Smooth muscle cell (in vitro differentiated cells): ENCODE measurements at regions not wholly inside any gene's neighbourhood (a gene's known extent, or its start where the extent isn't known, plus 50 kb on each side); places are given as distances from the start of the nearest gene placed in this dataset.
A peak's percentile ranks its signal among the peaks of the same experiment; 100 is the strongest.

ENCODE experiments used
- DNase-seq: peaks from one replicate; lab custom pipeline; 2025; ENCODE audit not compliant: unreplicated experiment; lab: John Stamatoyannopoulos, UW
- H2AFZ ChIP-seq: fragments of 200-600 bp; sonication (generic); 2 replicates; pipeline ENCODE4 v1.6.0; 2016; ENCODE audit warnings: antibody characterized with exemption, low read depth, mild to moderate bottlenecking
- H3F3A ChIP-seq: fragments of 200-600 bp; sonication (generic); 2 replicates; pipeline ENCODE4 v1.6.0; 2017; ENCODE audit warnings: antibody characterized with exemption, low read depth
- H3K27ac ChIP-seq: fragments of 200-600 bp; sonication (generic); 2 replicates; pipeline ENCODE4 v1.5.1; 2016; ENCODE audit warnings: low read depth, mild to moderate bottlenecking
- H3K27me3 ChIP-seq: fragments of 200-600 bp; sonication (generic); 2 replicates; pipeline ENCODE4 v1.6.1; 2016; ENCODE audit warnings: low read depth, mild to moderate bottlenecking
- H3K36me3 ChIP-seq: fragments of 200-600 bp; sonication (generic); 2 replicates; pipeline ENCODE4 v1.5.1; 2016; ENCODE audit warnings: low read depth
- H3K4me1 ChIP-seq: fragments of 200-600 bp; sonication (generic); 2 replicates; pipeline ENCODE4 v1.5.1; 2016; ENCODE audit warnings: low read depth
- H3K4me2 ChIP-seq: fragments of 200-600 bp; sonication (generic); 2 replicates; pipeline ENCODE4 v1.6.0; 2016; ENCODE audit warnings: mild to moderate bottlenecking
- H3K4me3 ChIP-seq: fragments of 200-600 bp; sonication (generic); 2 replicates; pipeline ENCODE4 v1.5.1; 2016; ENCODE audit warnings: mild to moderate bottlenecking
- H3K79me2 ChIP-seq: fragments of 200-600 bp; sonication (generic); 2 replicates; pipeline ENCODE4 v1.6.0; 2016; ENCODE audit warnings: low read depth, mild to moderate bottlenecking
- H3K9ac ChIP-seq: fragments of 200-600 bp; sonication (generic); 2 replicates; pipeline ENCODE4 v1.6.0; 2016; ENCODE audit warnings: low read depth
- H3K9me3 ChIP-seq: fragments of 200-600 bp; sonication (generic); replicated peaks from 2 replicates; pipeline ENCODE4 v1.5.1; 2016; ENCODE audit warnings: low read depth
- H4K20me1 ChIP-seq: fragments of 200-600 bp; sonication (generic); 2 replicates; pipeline ENCODE4 v1.6.0; 2016; ENCODE audit warnings: low read depth
- CTCF ChIP-seq: fragments of 200-600 bp; sonication (generic); IDR thresholded peaks from 2 replicates; pipeline ENCODE4 v1.5.1; 2017; ENCODE audit warnings: borderline replicate concordance, mild to moderate bottlenecking, antibody characterized with exemption; ENCODE audit not compliant: insufficient read depth, poor library complexity, severe bottlenecking
- WGBS: methylation state at CpG from one replicate; pipeline ENCODE4 v1.1.7; 2016; ENCODE audit warnings: low lambda C conversion rate; 5-methylcytosine and 5-hydroxymethylcytosine counted together

GRCh38 chrX:137195296-137195695, 161.5 kb upstream of the GPR101 start:
- no peak for TF ChIP-seq CTCF

GRCh38 chrX:137194164-137194563, 160.4 kb upstream of the GPR101 start:
- Histone ChIP-seq H3K79me2 (no peaks in the 10 kb centered on the region), H3K27me3 (no peaks in the 10 kb centered on the region), H2AFZ (no peak overlapping the region), H4K20me1 (no peaks in the 10 kb centered on the region), H3K9me3 (no peaks in the 10 kb centered on the region), H3K4me2 (no peak overlapping the region), H3K4me1 (no peaks in the 10 kb centered on the region), H3F3A (no peaks in the 10 kb centered on the region), H3K4me3 (no peak overlapping the region), H3K36me3 (no peaks in the 10 kb centered on the region), H3K9ac (no peak overlapping the region), H3K27ac (no peak overlapping the region)
- no peak for DNase-seq
- 14% methylated on average over 4 of the region's 4 CpGs for WGBS
- TF ChIP-seq CTCF = peak; percentile 27

More at GRCh38 chrX:137195296-137195695, 161.5 kb upstream of the GPR101 start:
- Histone ChIP-seq H3K79me2 (no peaks in the 10 kb centered on the region), H3K36me3 (no peaks in the 10 kb centered on the region), H3K27me3 (no peaks in the 10 kb centered on the region), H4K20me1 (no peaks in the 10 kb centered on the region), H3K9me3 (no peaks in the 10 kb centered on the region), H3K27ac (no peak overlapping the region), H3F3A (no peaks in the 10 kb centered on the region), H3K4me2 (no peak overlapping the region), H3K4me3 (no peak overlapping the region), H3K4me1 (no peaks in the 10 kb centered on the region), H2AFZ (no peak overlapping the region), H3K9ac (no peak overlapping the region)
- WGBS = 32% methylated on average over 2 of the region's 2 CpGs
- DNase-seq = no peak

- Histone ChIP-seq H3K4me2 (no peak overlapping the region), H3K36me3 (no peaks in the 10 kb centered on the region)
- 71% methylated on average over 4 of the region's 4 CpGs for WGBS
Measured at GRCh38 chrX:137187540-137187939, 153.7 kb upstream of the GPR101 start.

More at GRCh38 chrX:137187540-137187939, 153.7 kb upstream of the GPR101 start:
- Histone ChIP-seq H3K4me3 (no peak overlapping the region), H3K27ac (no peak overlapping the region), H2AFZ (no peak overlapping the region), H3K9ac (no peak overlapping the region), H4K20me1 (no peaks in the 10 kb centered on the region), H3K9me3 (no peaks in the 10 kb centered on the region), H3F3A (no peaks in the 10 kb centered on the region), H3K27me3 (no peaks in the 10 kb centered on the region), H3K79me2 (no peaks in the 10 kb centered on the region), H3K4me1 (no peaks in the 10 kb centered on the region)
- TF ChIP-seq CTCF = no peak
- DNase-seq = no peak
